GM18511 (cell line): ENCODE measurements at regions not wholly inside any gene's neighbourhood (a gene's known extent, or its start where the extent isn't known, plus 50 kb on each side); places are given as distances from the start of the nearest gene placed in this dataset.
"Not testable (repeated sequence)": the region's sequence is repeated elsewhere in the genome, so short reads cannot be mapped to it uniquely, and the experiment has no call there.

Experiments used
- ATAC-seq: cut with Tn5 transposase; IDR thresholded peaks from one replicate; pipeline ENCODE4 v1.9.1; 2021; ENCODE audit warnings: mild to moderate bottlenecking, moderate library complexity; ENCODE audit not compliant: unreplicated experiment

- no peak for ATAC-seq
Observed at GRCh38 chr2:196516564-196516963, 123.0 kb upstream of the CCDC150 start.

- ATAC-seq, result no peak
Observed at GRCh38 chr2:196520605-196521004, 118.9 kb upstream of the CCDC150 start.

GRCh38 chr2:196526981-196527725 lies 112.4 kb upstream of the CCDC150 start:
- not testable (repeated sequence) for ATAC-seq

GRCh38 chr2:196528486-196529223 lies 110.9 kb upstream of the CCDC150 start:
- no peak for ATAC-seq

- no peak for ATAC-seq
Observed at GRCh38 chr2:196530910-196531309, 108.6 kb upstream of the CCDC150 start.

GRCh38 chr2:196533772-196534397 lies 105.6 kb upstream of the CCDC150 start:
- no peak for ATAC-seq

GRCh38 chr2:196534495-196534894 lies 105.0 kb upstream of the CCDC150 start:
- ATAC-seq, result no peak

GRCh38 chr2:196535061-196535460 lies 104.5 kb upstream of the CCDC150 start:
- no peak for ATAC-seq

GRCh38 chr2:196535742-196536141 lies 103.8 kb upstream of the CCDC150 start:
- ATAC-seq, result no peak

- ATAC-seq, result no peak
Observed at GRCh38 chr2:196537311-196537710, 102.2 kb upstream of the CCDC150 start.

GRCh38 chr2:196538189-196538588 lies 101.3 kb upstream of the CCDC150 start:
- no peak for ATAC-seq

GRCh38 chr2:196538646-196539045 lies 100.9 kb upstream of the CCDC150 start:
- ATAC-seq, result no peak

GRCh38 chr2:196544906-196545433 lies 94.5 kb upstream of the CCDC150 start:
- ATAC-seq, result no peak

- ATAC-seq, result peak; percentile 54
Observed at GRCh38 chr2:196546151-196546919, 93.2 kb upstream of the CCDC150 start.

GRCh38 chr2:196549052-196549451 lies 90.5 kb upstream of the CCDC150 start:
- no peak for ATAC-seq

GRCh38 chr2:196551014-196551413 lies 88.5 kb upstream of the CCDC150 start:
- ATAC-seq, result no peak

GRCh38 chr2:196555161-196555560 lies 84.4 kb upstream of the CCDC150 start:
- ATAC-seq, result no peak

- no peak for ATAC-seq
Observed at GRCh38 chr2:196555726-196556125, 83.8 kb upstream of the CCDC150 start.

- ATAC-seq, result no peak
Observed at GRCh38 chr2:196558497-196558896, 81.0 kb upstream of the CCDC150 start.

- no peak for ATAC-seq
Observed at GRCh38 chr2:196563876-196564275, 75.6 kb upstream of the CCDC150 start.
